Stimulated activated CD8-positive, alpha-beta memory T cell treated with anti-CD3 and anti-CD28 coated beads, Interleukin-12 subunit alpha, Interleukin-12 subunit beta, amount 100 ng/mL, for 24 hours (primary cell): ENCODE measurements at regions not wholly inside any gene's neighbourhood (a gene's known extent, or its start where the extent isn't known, plus 50 kb on each side); places are given as distances from the start of the nearest gene placed in this dataset.
"Not testable (repeated sequence)": the region's sequence is repeated elsewhere in the genome, so short reads cannot be mapped to it uniquely, and the experiment has no call there.

Experiments used
- DNase-seq: peaks from one replicate; pipeline ENCODE4 v3.0.0-alpha.2; 2020; ENCODE audit errors: extremely low read depth

DNA sequence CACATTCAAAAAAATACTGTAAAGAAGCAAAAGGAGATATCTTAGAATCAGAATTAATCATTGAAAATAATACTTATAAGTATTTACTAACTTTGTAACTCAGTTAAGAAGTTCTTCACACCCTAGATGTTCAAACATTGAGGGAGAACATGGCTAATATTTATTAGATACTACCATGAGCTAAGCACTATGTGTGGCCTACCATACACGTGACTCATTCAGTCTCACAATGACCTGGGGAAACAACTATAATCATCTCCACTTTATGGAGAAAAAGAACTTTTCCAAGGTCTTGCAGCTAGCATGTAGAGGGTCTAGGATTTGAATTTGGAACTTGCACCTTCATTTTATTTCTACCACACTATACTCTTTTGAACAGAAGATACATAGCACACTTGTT lies 361.9 kb upstream of the CFAP20DC start:
- no peak for DNase-seq

DNA sequence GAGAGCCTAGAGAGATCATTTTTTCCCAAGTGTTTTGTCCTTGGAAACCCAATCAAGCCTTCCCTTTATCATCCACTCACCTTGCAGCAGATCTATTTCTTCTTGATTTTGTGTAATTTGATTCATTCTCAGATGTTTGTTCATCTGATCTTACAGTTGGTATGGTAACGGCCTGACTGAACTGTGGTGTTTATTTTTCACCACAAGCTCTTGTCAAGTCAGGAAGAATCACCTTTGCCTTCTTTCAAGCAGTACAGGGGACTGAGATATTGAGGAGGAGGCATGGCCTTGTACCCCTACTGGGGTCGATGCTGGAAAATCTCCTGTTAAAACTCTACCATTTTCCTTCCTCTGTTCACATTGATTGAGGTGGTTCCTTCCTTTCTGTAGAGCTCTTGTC lies 361.4 kb upstream of the CFAP20DC start:
- DNase-seq = no peak

DNA sequence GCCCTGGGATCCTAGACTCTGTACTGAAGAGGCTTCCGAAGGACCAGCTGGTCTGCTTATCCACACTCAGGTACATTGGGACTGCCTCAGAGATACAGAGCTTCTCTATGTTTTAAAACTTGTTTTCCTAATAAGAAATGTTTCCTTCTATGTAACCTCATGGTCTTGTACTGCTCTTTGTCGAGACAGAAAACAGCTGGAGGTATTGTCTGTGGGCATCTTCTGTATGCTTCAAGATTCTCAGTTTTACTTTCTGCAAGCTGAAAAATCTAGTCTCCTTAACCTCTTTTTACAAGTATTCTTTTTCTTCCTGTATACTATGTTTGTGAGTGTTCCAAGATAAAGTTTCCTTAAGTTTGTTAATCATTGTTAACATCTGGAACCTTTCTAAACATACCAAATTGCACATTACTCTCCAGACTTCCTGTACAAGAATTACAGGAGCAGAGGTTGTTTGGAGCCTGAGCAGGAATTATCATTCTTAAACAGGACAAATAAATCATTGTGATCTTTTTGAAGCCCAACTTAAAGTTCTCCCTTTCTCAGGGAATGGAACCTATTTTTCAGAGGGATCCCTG lies 358.3 kb upstream of the CFAP20DC start:
- no peak for DNase-seq

DNA sequence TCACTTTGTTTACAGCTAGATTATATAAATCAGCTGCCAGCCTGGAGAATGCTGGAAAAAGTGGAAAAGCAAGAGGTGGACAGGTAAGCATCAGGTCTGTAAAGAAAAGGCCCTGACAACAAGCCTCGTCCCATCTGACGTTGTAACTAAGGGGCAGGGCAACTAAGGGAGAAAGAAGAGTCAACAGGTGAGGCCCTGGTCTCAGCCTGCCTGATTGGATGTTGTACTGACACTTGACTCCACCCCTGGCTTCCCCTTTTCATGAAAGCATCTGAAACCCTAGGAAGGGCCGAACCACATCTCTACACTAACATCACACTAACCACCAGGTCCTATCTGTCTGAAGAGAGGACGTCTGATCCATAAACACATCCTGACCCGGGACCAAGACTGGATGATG lies 357.6 kb upstream of the CFAP20DC start:
- no peak for DNase-seq

DNA sequence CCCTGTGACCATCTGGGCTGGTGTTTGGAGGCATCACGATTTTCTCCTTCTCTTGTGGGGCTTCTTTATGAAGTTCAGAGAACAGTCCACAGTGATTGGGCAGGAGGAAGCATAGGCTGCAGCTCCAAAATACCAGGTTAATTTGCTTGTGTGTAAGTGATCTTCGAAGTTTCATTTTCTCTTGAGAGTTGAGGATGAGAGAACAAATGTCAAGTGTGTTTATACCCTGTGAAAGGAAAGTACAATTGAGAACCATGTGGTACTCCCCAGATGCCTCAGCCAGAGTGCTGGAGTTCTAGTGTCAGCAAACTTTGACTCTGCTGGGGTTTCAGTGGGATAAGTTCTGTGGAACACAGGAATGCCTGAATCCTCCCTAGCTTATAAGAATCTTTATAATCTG lies 357.1 kb upstream of the CFAP20DC start:
- DNase-seq = no peak

DNA sequence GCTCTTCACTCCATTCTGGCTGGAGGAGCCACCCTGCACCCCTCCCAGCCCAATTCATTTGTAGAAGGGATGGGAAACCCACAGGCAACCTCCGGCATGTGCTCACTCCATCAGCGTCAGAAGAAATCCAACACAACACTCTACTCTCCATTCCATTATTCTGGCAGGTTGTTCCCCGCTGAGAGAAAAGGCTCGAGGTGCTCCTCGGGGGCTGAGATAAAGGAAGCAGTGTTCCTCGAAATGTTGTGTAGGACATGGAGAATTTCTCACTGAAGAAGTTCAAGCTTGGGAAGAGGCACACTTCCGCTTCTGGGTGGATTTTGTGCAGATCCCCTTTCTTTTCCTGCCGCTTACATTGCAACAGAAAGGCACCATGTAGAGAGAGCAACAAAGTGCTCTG lies 355.0 kb upstream of the CFAP20DC start:
- no peak for DNase-seq

DNA sequence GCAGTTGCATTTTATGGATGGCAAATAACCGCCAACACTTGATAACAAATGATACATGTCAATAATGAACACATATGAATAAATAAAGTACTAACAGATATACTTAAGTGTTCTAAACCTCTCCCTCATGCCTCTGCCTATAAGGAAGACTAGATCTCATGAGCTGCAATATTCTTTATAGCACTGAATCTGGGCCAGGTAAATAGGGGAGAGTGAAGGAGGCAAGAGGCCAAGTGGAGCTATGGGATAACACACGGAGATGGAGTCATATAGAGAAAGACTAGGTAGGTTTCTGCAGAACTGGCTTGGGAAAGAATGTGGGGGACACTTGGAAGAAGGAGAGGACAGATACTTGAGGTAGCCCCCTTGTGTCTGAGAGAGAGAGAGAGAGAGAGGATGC lies 354.2 kb upstream of the CFAP20DC start:
- DNase-seq = no peak

DNA sequence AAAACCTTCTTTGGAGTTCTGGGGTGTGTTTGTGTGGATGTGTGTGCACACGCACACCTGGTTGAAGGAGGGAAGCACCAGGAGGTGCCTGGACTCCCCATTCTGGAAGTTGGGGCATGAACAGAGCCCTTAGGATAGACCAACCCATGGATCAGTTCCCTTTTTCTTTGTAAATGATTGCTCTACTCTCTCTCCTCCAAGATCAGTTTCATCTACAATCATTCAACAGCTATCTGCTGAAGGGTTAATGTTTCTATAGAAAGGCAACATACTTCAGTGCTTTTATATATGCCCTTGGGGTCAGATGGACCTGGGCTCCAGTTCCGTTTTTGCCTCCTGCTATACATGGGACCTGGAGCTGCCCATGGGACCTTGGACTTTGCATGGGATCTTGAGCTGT lies 352.1 kb upstream of the CFAP20DC start:
- no peak for DNase-seq

DNA sequence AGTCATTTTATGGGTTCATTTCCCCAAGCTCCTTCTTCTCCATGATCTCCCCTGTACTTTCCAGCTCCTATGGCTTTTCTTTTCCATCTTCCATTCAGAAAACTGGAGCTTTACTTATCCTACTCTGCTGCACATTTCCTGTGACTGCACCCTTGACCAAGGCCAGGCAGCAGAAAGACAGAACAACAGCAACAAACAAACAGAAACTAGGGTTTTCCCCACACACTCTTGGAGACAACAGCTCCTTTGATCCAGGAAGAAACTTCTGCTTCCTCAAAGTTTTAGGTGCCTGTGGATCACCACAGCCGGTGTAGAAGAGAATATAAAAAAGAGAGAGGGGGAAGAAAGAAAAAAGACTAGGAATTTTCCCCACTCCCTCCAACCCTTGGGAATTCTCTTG lies 342.3 kb upstream of the CFAP20DC start:
- DNase-seq = no peak

DNA sequence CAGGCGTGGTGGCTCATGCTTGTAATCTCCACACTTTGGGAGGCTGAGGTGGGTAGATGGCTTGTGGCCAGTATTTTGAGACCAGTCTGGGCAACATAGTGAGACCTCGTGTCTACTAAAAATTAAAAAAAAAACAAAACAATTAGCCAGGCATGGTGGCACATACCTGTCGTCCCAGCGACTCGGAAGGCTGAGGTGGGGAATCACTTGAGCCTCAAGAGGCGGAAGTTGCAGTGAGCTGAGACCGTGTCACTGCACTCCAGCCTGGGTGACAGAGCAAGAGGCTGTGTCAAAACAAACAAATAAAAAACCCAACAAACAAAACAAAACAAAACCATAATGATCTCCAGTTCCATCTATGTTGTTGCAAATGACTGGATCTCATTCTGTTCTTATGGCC lies 341.3 kb upstream of the CFAP20DC start:
- no peak for DNase-seq

DNA sequence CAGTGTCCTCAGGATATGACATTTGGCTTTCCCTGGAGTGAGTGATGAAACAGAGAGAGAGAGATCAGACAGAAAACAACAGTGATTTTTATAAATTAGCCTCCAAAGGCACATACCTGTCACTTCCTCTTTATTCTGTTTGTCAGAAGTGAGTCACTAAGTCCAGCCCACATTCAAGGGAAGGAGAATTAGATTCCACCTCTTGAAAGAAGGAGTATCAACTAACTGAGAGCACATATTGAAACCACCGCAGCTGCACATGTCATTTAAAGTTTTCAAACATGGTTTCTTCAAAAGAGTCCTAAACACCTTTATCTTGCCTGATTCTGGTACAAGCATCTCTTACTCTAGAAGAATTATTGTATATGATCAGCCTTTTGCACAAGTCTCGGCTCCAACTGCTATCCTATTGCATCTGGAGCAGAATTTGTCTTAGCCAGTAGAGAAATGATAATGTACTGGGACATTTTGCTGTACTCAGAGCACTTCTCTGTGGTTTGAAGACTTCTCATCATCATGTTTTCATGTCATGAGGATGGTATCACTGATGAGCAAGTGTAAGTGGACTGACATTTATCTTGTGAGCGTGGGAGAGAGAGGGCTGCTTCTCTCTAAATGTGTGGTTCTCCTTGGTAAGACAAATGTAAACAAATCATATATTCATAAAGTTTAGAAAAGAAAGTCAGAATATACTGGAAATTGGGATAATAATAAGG lies 338.9 kb upstream of the CFAP20DC start:
- no peak for DNase-seq

DNA sequence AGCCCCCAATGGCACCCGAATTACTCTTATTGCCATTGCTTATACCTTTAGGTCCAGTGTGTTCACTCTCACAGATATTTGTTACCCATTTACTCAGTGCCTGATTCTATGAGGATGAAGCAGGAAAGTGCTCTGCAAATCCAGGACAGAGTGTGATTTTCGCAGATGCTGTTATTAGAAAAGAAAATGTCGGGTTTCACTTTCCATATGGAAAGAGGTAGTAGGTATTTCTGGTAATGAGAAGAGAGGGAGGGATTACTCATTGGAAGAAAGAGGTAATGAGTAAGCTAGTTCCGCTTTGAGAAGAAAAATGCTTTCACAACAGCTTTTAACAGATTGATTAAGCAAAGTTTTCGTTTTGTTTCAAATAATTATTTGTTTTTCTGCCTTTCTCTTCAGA lies 336.3 kb upstream of the CFAP20DC start:
- no peak for DNase-seq

DNA sequence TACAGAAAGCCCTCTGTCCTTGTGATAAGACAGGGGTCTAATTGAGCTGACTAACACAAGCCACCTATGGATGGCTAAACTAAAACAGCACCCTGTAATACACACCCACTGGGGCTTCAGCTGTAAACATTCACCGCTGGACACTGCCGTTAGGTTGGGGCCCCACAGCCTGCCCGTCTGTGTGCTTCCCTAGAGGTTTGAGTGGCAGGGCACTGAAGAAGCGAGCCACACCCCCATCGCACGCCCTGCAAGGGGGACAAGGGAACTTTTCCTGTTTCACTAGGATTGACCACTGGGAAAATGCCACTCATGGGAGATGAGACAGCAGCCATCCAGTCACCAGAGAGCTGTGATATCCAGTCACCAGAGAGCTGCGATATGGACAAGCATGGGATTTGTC lies 335.7 kb upstream of the CFAP20DC start:
- DNase-seq = no peak

DNA sequence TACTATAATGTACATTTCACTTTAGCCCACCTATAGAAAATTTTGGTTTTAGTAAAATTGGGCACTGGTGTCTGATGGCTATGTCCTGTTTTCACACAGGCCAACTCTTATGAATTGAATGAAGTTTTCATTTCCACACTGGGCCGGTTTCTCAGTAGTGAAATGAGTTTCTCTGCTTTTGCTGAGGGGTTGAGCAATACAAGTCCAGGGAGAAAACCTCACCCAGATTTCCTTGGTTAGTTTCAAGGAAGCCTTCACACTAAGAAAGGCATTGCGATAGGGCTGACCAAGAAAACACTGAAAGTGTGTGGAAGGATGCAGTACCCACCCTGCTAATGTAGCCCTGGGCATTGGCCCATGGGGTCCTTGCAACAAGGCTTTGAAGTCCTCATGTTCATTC lies 331.5 kb upstream of the CFAP20DC start:
- no peak for DNase-seq

DNA sequence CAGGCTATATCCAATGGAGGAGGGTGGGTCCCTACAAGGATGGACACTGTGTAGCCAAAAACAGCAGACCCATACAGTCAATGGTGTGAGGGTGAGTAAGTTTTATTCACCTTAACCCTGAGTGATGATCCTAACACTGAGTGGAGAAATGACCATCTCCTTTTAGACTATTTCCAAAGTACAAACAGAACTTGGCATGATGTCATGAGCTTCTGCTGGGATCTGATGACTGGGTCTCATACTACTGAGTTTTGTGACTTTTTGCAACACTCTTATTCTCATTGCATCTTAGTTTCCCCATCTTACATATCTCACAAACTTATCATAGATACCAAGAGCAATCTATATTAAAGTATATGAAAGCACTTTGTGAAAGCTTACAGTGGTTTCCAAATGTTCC lies 330.3 kb upstream of the CFAP20DC start:
- no peak for DNase-seq

DNA sequence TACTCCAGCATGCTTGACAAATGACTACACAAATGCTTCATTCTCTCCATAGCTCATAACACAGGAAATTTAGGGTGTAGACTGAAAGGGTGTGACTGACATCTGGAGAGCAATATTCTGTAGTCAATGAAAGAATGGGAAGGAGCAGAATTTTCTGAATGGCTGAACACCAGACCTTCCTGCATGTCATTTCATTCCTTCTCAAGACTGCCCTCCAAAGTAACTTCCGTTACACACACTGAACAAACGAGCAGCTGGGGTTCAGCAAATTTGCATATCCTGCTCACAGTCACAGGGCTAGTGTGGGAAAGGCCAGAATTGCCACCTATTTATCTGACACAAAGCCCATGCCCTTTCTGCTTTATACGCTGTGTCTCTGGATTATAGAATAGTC lies 325.0 kb upstream of the CFAP20DC start:
- DNase-seq = no peak

DNA sequence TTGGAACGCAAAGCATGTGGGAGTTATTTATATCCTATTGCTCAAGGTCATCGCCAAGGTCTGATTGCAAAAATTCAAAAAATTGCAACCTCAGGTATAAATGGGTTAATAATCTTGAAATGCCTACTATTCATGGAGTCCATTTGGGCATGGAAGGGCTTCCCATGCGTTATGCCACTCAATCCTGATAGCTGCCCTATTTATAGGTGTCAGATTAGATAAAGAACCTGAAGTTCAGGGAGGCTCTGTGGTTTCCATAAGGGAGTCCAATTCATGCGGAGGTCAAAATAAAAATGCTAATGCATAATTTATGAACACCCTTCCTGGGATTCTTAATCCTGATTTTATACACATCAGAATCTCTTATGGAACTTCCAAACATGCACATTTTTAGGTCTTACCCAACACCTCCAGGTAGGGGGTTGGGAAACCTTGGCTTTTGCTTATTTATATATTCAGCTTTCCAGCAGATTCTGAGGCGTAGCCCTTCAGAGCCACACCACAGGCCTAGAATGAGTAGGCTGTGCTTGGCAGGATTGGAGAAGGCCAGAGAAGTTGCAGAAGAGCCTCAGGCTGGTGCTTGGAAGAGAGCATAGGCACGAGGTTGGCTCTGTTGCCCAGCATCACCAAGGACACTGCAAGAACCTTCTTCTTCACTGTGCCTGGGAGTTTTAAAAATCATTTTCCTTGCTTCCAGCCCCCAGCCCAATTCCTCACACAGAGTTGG lies 324.4 kb upstream of the CFAP20DC start:
- DNase-seq = no peak

DNA sequence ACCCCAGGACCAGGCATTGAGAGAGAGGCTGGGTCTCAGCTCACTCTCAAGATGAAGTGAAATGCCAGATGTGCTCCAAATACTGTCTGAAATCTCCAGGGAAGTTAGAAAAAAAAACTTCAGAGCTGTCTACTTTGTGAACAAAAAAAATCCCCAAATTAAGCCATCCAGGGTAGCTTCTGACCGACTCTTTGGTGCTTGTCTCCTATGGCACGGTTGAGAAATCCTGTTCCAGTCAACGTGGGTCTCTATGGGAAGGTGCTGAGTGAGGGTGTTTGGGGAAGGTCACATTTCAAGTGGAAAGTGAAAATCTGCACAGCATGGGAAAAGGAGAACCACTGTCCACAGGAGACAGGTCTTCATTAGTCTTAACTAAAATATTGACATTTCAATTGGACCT lies 322.5 kb upstream of the CFAP20DC start:
- no peak for DNase-seq

DNA sequence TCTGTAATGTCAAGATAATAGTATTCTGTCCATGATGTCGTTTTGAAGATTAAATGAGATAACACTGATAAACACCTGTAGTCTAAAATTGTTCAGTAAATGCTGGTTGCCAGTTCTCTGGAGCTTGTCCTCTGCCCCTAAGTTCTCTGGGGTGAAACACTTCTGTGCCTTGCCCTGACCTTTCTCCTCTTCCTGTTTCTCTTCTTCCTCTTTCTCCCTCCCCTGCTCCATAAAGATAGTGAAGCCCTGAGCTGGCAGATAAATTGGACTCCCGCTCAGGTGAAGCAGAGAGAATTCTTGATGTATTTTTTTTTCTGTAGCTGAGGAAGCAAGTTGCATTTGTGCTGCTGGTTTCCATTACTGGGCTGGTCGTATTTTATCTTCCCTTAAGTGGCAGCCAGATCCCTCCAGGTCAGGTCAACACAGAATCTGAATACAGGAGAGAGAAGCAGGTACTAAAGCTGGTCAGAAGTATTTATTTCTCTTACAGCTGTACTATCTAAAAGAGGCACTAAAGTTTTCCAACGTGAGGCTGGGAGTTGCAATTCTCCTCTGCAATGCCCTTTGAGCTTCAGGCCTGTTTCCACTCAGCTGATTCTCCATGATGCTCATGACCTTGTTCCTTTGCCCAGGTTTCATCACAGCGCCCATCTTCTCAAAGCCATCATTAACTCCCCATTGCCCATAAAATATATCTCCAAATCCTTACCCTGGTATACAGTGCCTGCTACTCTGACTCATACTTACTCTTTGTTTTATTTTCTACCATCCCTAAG lies 319.3 kb upstream of the CFAP20DC start:
- DNase-seq = no peak

DNA sequence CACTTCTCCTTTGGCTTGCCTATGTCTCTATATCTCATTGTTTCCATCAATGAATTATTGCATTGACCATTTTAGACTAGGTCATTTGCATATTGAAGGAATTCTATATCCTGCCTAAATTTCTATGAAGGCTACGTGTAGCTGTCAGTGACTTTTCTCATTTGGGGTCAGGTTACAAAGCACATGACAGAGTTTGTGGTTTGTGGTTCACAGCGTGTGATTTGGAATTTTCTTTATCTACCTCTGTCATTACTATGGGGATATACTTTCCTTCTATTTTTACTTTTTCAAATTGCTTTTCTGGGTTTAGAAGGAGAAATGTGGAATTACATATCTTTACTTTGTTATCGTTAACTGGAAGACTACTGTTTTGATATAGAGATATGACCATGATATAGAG lies 317.3 kb upstream of the CFAP20DC start:
- no peak for DNase-seq

DNA sequence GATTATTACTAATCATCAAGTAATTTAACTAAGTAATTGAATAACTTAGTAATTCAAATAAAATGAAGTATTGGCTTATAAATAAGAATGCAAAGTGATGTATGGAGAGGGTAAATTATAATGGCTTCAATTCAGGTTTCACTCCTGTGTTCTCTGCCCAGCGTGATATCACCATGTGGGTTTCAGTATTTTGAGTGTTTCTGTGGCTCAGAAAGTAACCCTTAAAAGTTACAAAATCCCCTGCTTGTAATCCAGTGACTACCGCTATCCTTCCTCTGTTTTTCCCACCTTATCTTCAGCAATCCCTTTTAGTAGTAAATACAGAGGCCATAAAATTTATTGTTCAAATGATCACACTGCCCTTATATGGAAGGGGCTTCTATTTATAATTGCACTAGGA lies 316.4 kb upstream of the CFAP20DC start:
- DNase-seq = no peak

DNA sequence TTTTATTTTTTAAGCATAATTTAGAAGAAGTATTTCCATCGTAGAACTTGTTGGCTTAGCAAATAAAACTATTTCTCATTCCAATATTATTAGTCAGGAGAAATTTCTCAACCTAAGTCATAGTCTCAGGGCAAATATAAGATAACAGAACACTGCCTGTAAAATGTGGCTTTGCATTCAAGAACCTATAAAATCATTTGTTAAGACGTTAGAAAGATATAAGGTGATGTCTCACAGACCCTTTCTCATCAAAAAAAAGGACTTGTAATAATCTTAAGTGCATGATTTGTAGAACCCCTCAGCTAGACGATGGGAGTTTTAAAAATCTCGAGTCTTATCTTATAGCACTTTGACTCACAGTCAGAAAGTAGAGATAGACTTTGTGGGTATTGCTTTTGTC lies 314.7 kb upstream of the CFAP20DC start:
- no peak for DNase-seq

DNA sequence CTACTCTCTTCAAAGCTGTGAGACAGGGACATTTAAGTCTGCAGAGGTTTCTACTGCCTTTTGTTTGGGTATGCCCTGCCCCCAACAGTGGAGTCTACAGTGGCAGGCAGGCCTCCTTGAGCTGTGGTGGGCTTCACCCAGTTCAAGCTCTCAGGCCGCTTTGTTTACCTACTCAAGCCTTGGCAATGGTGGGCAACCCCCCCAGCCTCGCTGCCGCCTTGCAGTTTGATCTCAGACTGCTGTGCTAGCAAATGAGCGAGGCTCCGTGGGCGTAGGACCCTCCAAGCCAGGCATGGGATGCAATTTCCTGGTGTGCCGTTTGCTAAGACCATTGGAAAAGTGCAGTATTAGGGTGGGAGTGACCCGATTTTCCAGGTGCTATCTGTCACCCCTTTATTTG lies 310.5 kb upstream of the CFAP20DC start:
- not testable (repeated sequence) for DNase-seq
